HG03095 (cell line): ENCODE measurements at regions not wholly inside any gene's neighbourhood (a gene's known extent, or its start where the extent isn't known, plus 50 kb on each side); places are given as distances from the start of the nearest gene placed in this dataset.

Experiments
- ATAC-seq: cut with Tn5 transposase; IDR thresholded peaks from one replicate; pipeline ENCODE4 v1.9.1; 2021; ENCODE audit warnings: moderate library complexity; ENCODE audit not compliant: unreplicated experiment

GRCh38 chr7:114755856-114756255 is 166.0 kb upstream of the MDFIC start:
- no peak for ATAC-seq

DNA sequence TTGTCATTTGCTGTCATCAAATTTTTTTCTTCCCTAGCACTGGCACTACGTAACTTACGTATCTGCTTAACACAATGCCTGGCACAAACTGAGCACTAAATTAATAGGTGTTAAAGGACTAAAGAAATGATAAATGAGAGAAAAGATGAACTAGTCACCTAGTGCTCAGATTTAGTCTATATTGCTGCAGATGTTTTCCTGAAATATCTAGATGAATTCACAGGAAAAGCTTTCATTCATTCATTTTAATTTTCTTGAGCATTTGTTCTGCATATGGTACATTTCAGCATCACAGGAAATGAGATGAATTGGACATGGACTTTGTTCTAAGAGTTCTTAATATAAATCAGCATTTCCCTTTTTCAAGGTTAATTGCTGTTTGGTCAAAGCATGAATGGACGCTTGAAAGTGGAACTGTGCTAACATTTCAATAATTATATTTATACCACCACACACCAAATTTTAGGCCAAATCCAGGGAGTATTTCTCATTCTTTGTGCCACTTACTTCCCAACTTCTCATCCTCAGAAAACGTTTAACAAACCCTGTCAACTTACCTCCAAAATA is 163.2 kb upstream of the MDFIC start:
- no peak for ATAC-seq

GRCh38 chr7:114759347-114760062 is 162.4 kb upstream of the MDFIC start:
- ATAC-seq, result no peak

GRCh38 chr7:114760477-114760876 is 161.4 kb upstream of the MDFIC start:
- ATAC-seq, result no peak

GRCh38 chr7:114761973-114762372 is 159.9 kb upstream of the MDFIC start:
- ATAC-seq, result no peak

- ATAC-seq, result no peak
Measured at GRCh38 chr7:114765331-114766040, 156.4 kb upstream of the MDFIC start.

DNA sequence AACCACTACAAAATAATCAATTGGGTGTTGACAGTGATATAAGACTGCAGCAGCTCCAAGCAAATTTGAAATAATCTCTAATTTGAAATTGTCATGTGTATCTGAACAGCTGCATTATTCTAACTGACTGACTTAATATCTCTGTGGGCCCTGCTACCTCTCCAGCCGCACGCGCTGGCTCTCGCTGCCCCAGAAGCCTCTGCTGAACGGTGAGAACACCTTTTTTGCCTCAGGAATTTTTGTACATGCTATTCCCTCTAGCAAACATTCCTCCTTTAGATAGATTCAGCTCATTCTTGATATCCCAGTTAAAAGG is 155.9 kb upstream of the MDFIC start:
- no peak for ATAC-seq

DNA sequence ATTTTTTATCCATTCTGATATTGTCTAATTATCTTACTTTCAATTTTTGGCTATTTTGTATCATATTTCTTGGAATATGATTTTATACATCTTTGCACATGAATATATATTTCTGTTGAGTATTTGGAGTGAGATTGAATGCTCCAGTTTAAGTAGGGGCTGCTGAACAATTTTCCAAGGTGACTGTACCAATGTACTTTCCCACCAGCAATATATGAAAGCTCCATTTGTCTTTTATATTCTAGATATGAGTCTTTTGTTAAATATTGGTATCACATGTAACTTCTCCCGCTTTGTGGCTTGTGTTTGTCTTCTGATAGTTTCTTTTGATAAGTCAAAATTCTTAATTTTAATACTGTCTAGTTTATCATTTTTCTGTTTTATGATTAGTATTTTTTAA is 144.6 kb upstream of the MDFIC start:
- ATAC-seq, result no peak

DNA sequence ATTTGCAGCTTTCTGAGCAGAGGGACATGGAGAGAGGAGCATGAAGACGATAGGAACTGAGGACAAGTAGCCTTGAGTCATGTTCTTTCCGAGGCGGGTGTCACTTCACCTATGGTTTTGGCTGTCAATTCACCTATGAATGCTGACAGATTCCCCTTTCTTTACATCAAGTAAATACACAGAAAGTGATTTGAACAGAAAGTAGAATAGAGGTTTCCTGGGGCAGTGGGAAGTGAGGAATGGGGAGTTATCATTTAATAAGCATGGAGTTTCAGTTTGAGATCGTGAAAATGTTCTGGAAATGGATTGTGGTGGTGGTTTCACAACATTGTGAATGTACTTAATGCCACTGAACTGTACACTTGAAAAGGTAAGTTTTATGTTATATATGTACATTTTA is 138.4 kb upstream of the MDFIC start:
- no peak for ATAC-seq

GRCh38 chr7:114784177-114784576 is 137.7 kb upstream of the MDFIC start:
- no peak for ATAC-seq

DNA sequence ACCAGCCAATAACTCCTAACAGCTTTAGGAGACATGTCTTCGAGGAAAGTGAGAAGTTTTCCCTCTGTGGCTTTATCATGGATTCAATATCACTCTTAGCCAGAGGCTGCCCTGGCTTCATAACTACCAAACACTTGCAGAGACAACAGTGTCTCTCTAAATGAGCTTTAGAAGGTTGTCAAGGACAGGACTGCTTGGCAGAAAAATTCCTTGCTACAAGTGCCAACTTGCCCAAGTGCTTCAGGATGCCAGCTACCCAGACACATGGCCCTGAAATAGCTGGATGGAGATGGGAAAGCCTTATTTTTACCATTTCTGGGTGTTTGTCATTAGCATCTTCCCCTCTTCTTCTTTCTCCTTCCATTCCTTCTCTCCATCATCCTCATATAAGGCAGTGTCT is 137.1 kb upstream of the MDFIC start:
- ATAC-seq, result no peak

GRCh38 chr7:114785496-114785895 is 136.4 kb upstream of the MDFIC start:
- no peak for ATAC-seq

- no peak for ATAC-seq
Measured at GRCh38 chr7:114786455-114786854, 135.4 kb upstream of the MDFIC start.

- no peak for ATAC-seq
Measured at GRCh38 chr7:114787556-114787955, 134.3 kb upstream of the MDFIC start.

GRCh38 chr7:114788706-114789105 is 133.2 kb upstream of the MDFIC start:
- no peak for ATAC-seq

DNA sequence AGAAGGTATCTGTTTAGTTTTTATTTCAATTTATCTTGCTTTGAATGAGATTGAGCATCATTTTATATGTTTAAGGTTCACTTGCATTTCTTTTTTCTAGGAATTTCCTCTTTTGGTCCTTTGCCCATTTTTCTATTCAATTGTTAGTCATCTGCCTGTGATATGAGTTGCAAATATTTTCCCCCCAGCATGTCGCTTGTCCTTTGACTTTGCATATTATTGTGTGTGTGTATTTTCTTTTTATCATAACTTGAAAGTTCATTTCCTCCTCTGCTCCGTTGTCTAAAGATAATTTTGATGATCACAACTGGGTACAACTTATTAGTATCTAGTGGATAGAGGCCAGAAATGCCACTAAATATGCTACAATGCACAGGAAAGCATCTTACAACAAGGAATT is 132.7 kb upstream of the MDFIC start:
- no peak for ATAC-seq

DNA sequence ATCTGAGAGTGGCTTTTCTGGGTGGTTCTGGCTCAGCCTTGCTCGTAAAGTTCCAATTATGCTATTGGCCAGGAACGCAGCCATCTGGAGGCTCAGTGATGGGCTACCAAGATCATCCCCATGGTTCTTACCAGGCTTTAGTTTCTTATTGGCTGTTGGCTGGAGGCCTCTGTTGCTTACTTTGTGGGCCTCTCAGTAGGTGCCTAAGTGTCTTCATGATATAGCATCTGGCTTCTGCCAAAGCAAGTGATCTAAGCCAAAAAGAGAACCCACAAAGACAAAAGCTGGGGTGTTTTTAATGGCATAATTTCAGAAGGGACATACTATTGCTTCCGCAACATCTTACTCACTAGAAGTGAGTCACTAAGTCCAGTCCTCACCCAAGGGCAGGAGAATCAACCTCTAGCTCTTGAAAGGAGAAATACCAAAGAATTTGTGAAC is 132.0 kb upstream of the MDFIC start:
- no peak for ATAC-seq

DNA sequence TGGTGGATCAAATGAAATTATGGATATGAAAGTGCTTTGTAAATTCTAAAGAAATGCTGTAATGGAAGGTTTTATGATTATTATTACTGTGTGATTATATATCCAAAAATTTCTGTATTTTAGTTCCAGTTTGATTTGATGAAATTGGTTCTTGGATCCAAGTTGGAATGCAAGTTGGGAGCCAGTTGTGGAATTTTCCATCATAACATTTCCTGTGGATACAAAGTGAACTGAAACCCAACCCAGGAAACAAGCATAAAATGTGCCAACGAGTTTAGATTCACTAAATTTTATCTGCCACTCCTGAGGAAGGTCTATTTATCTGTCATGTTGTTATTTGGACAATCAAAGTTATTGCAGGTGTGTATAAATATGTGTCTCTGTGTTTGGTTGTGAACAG is 131.4 kb upstream of the MDFIC start:
- ATAC-seq, result no peak

GRCh38 chr7:114791771-114792170 is 130.1 kb upstream of the MDFIC start:
- no peak for ATAC-seq

DNA sequence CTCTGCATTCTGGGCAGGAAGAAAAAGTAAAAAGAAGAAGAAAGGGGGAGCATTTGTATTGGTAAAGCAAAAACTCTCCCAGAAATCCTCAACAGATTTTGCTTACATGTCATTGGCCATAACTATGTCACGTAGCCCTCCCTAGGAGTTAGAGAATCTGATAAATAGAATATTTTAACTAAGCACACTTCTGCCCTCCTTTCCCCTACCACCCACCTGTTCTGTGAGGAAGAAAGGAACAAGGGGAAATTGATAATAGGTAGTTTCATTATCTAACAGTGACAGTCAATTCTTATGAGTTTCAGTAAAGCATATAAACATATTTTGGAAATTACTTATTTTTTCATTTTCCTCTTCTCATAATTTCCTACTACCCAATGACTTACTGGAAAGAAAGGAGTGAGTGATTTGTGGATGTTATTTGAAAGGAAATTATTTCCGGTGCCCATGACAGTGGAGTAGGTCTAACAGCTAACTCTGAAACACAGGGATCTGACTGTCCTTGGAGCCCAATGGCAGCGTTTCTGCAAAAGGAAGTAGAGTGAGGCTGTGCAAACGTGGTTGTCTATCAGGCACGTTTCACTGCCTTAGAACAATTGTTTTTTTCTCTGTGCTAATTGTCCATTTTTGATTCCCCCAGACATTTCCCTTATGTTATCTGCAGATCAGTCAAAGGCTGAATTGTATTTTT is 128.6 kb upstream of the MDFIC start:
- ATAC-seq, result no peak

DNA sequence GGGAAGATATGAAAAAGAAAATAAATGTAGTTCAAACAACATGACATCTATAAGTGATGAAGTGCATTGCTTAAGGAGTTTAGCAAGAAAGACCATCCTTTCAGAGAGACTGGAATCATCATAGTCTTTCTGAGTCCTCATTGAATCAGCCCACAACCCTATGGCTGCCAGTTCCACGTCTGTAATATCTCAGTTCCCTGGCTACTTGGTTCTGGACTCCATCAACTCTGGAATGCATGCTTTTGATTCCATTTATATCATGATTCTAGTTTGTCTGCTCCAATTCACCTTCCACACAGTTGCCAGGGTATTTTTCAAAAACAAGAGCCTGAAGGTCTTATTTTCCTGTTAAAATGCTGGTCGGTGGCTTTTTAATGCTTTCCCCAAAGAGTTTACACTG is 126.4 kb upstream of the MDFIC start:
- ATAC-seq, result no peak

DNA sequence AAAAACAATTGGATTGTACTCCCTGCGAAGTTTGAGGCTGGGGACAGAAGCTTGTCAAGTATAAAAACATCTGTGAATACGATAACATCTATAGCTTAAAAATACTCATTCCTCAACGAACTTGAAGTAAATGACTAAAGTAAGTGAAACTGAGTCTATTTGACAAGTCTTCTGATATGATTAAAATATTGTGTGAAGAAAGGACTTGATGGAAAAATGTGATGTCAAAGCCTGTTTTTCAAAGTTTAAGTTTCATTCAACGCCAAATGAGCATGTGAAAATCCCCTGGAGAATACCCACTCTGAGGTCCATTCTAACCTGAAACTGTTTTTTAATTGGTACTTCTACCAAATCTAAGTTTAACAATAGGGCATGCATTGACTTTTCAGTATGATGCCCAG is 122.3 kb upstream of the MDFIC start:
- ATAC-seq, result no peak
